Nephron progenitor cell (in vitro differentiated cells): ENCODE measurements at regions not wholly inside any gene's neighbourhood (a gene's known extent, or its start where the extent isn't known, plus 50 kb on each side); places are given as distances from the start of the nearest gene placed in this dataset.
"Not testable (repeated sequence)": the region's sequence is repeated elsewhere in the genome, so short reads cannot be mapped to it uniquely, and the experiment has no call there.

ENCODE experiments used
- DNase-seq: peaks from one replicate; pipeline ENCODE4 v3.0.0; 2021
- H3K27ac Mint-ChIP-seq: 2 replicates; pipeline ENCODE4 v1.8.0; 2021; ENCODE audit warnings: mild to moderate bottlenecking, moderate library complexity, mixed read lengths
- H3K27me3 Mint-ChIP-seq: 2 replicates; pipeline ENCODE4 v1.8.0; 2021; ENCODE audit warnings: mild to moderate bottlenecking, low read depth, mixed read lengths; ENCODE audit not compliant: poor library complexity
- H3K36me3 Mint-ChIP-seq: 2 replicates; pipeline ENCODE4 v1.8.0; 2021; ENCODE audit warnings: low read depth, mixed read lengths
- H3K4me1 Mint-ChIP-seq: 2 replicates; pipeline ENCODE4 v1.8.0; 2021; ENCODE audit warnings: mixed read lengths
- H3K4me3 Mint-ChIP-seq: 2 replicates; pipeline ENCODE4 v1.8.0; 2021; ENCODE audit warnings: mild to moderate bottlenecking, moderate library complexity, mixed read lengths
- H3K9me3 Mint-ChIP-seq: 2 replicates; pipeline ENCODE4 v1.8.0; 2021; ENCODE audit warnings: mild to moderate bottlenecking, moderate library complexity, mixed read lengths
- TF ChIP-seq, protein P1 (sequence below): fragments of 200-600 bp; sonication (generic); IDR thresholded peaks from 2 replicates; pipeline ENCODE4 v1.5.0; 2021; ENCODE audit warnings: antibody characterized with exemption

DNA sequence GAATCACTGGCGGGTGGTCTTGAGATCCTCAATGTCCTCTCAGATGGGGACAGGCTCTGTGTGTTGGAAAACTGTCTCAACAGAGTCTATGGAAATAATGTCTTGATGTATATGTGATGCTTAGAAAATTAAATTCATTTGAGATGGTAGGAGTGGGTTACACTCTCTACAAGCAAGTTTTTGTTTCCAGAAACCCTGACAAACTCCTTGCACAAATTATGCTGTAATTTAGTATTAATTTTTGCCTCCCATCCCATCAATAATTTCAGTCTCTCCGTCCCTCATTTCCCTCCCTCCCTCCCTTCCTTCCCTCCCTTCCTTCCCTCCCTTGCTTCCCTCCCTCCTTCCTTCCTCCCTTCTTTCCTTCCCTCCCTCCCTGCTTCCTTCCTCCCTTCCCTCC is 488.0 kb upstream of the C16orf82 start:
- no peak for DNase-seq
- H3K4me3 Mint-ChIP-seq = no peak overlapping the region
- H3K27me3 Mint-ChIP-seq = peaks cover 23% of the 10 kb centered on the region
- H3K27ac Mint-ChIP-seq = no peak overlapping the region
- H3K9me3 Mint-ChIP-seq = peaks cover 9% of the 10 kb centered on the region
- TF ChIP-seq, protein P1, sequence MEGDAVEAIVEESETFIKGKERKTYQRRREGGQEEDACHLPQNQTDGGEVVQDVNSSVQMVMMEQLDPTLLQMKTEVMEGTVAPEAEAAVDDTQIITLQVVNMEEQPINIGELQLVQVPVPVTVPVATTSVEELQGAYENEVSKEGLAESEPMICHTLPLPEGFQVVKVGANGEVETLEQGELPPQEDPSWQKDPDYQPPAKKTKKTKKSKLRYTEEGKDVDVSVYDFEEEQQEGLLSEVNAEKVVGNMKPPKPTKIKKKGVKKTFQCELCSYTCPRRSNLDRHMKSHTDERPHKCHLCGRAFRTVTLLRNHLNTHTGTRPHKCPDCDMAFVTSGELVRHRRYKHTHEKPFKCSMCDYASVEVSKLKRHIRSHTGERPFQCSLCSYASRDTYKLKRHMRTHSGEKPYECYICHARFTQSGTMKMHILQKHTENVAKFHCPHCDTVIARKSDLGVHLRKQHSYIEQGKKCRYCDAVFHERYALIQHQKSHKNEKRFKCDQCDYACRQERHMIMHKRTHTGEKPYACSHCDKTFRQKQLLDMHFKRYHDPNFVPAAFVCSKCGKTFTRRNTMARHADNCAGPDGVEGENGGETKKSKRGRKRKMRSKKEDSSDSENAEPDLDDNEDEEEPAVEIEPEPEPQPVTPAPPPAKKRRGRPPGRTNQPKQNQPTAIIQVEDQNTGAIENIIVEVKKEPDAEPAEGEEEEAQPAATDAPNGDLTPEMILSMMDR = no peak
- H3K36me3 Mint-ChIP-seq = no peaks in the 10 kb centered on the region
- no peaks in the 10 kb centered on the region for H3K4me1 Mint-ChIP-seq

DNA sequence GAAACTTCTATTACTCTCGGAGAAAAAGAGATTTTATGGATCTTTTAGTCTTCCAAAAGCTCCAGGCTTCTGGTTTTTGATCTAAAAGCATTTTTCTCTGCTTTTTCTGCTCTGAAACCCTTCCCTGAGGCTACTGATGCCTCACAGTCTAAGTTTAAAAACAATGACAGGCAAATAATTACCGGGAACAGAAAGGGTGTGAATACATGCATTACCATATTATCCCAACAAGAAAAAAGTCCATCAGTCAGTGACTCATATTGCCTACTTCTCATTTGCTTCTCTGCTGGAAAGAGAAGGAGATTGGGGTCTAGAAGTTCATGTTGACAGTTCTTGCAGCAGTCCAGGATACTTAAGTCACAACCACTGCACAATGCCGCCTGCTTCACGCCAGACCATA is 482.9 kb upstream of the C16orf82 start:
- H3K9me3 Mint-ChIP-seq = peaks cover 11% of the 10 kb centered on the region
- TF ChIP-seq, protein P1 = no peak
- no peaks in the 10 kb centered on the region for H3K4me1 Mint-ChIP-seq
- H3K4me3 Mint-ChIP-seq = no peak overlapping the region
- no peaks in the 10 kb centered on the region for H3K36me3 Mint-ChIP-seq
- H3K27me3 Mint-ChIP-seq = peaks cover 34% of the 10 kb centered on the region
- H3K27ac Mint-ChIP-seq = no peak overlapping the region
- no peak for DNase-seq

DNA sequence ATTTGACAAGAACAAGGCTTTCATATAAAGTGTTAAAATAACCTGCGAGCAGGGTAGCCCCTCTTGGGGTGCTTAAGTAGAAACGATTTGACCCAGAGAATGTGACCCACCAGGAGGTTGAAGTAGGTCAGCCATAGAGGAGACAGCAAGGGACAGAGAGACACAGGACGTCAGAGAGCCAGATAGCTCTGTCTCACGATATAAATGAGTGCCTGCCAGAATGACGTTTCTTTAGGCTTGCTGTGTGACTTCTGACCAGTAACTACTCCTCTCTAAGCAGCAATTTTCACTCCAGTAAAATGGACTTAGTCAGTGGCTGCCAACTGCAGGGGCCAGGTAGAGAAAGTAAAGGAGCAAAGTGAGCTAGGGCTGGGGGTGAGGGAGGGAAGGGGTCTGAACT is 473.0 kb upstream of the C16orf82 start:
- TF ChIP-seq, protein P1 = no peak
- no peaks in the 10 kb centered on the region for H3K9me3 Mint-ChIP-seq
- no peak for DNase-seq
- no peaks in the 10 kb centered on the region for H3K36me3 Mint-ChIP-seq
- peaks cover 62% of the 10 kb centered on the region for H3K4me1 Mint-ChIP-seq
- peaks cover 16% of the 10 kb centered on the region for H3K27me3 Mint-ChIP-seq
- H3K27ac Mint-ChIP-seq = peak overlapping the region; percentile 51
- no peak overlapping the region for H3K4me3 Mint-ChIP-seq

DNA sequence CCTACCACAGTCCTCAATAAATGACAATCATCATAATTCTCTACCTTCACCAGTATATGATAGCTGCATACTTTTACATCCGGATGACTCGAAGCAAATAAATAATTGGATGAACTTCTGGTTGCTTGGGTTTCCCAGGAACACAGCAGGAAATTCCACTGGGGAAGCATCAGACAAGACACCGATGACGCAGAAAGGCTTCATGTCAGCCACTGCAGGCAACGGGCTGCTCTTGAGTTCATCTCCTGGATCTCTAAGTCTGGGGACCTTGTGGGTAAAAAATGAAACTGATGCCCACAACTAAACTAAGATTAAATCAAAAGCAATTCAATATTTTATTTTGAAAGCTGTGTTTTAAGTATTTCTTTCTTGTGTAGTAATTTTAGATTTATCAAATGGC is 472.1 kb upstream of the C16orf82 start:
- peaks cover 19% of the 10 kb centered on the region for H3K27me3 Mint-ChIP-seq
- no peak for DNase-seq

DNA sequence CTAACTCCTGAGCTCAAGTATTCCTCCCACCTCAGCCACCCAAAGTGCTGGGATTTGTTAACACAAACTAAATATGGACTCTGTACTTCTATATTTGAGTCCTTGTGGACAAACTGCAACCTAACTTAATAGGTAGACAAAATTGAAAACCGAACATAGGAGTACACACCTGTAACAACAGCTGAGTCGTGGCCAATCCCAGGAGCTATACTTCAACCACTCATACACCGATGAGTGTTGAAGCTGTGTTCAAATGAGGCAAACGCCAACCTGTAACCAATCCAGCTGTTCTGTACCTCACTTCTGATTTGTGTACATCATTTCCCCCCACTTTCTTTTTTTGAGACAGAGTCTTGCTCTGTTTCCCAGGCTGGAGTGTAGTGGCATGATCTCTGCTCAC is 471.5 kb upstream of the C16orf82 start:
- Mint-ChIP-seq H3K4me1 (peaks cover 61% of the 10 kb centered on the region), H3K27me3 (peaks cover 21% of the 10 kb centered on the region), H3K9me3 (no peaks in the 10 kb centered on the region), H3K36me3 (no peaks in the 10 kb centered on the region), H3K27ac (peak overlapping the region; percentile 5), H3K4me3 (no peak overlapping the region)
- TF ChIP-seq, protein P1 = no peak
- no peak for DNase-seq

More for the DNA sequence above, 472.1 kb upstream of the C16orf82 start:
- peaks cover 62% of the 10 kb centered on the region for H3K4me1 Mint-ChIP-seq
- H3K36me3 Mint-ChIP-seq = no peaks in the 10 kb centered on the region
- H3K27ac Mint-ChIP-seq = no peak overlapping the region
- TF ChIP-seq, protein P1 = no peak
- no peaks in the 10 kb centered on the region for H3K9me3 Mint-ChIP-seq
- H3K4me3 Mint-ChIP-seq = no peak overlapping the region

DNA sequence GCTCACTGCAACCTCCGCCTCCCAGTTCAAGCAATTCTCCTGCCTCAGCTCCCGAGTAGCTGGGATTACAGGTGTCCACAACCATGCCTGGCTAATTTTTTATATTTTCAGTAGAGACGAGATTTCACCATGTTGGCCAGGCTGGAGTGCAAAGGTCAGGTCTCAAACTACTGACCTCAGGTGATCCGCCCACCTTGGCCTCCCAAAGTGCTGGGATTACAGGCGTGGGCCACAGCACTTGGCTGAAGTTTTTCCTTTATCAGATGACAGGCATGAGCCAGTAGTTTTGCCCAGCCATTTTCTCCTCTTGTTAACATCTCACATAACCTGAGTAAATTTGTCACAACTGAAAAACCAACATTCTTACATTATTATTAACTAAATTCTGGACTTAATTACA is 470.7 kb upstream of the C16orf82 start:
- Mint-ChIP-seq H3K27ac (peak overlapping the region; percentile 5), H3K4me1 (peaks cover 53% of the 10 kb centered on the region), H3K27me3 (peaks cover 21% of the 10 kb centered on the region)
- not testable (repeated sequence) for H3K9me3 Mint-ChIP-seq, H3K4me3 Mint-ChIP-seq, H3K36me3 Mint-ChIP-seq, DNase-seq
